Gastroesophageal sphincter (tissue), 3 donors: ENCODE measurements at regions not wholly inside any gene's neighbourhood (a gene's known extent, or its start where the extent isn't known, plus 50 kb on each side); places are given as distances from the start of the nearest gene placed in this dataset.

Experiments used
- CTCF ChIP-seq, 4 experiments: fragments of 200-600 bp in 2 of 4; fragments of 450-650 bp in 2 of 4; sonication (generic) in 1 of 4; IDR thresholded peaks; one replicate each; pipeline ENCODE4 v1.5.1; 2017 to 2019; ENCODE audit warnings: antibody characterized with exemption in 4 of 4, mild to moderate bottlenecking in 2 of 4, moderate library complexity in 2 of 4
- EP300 ChIP-seq: sonication (generic); formaldehyde crosslinking; IDR thresholded peaks from one replicate; pipeline ENCODE4 v1.6.1; 2017; ENCODE audit warnings: antibody characterized with exemption, mild to moderate bottlenecking
- POLR2A ChIP-seq, 2 donors: fragments of 450-650 bp; IDR thresholded peaks; one replicate each; pipeline ENCODE4 v1.6.1; 2017; ENCODE audit warnings: antibody characterized with exemption in 2 of 2, mild to moderate bottlenecking in 2 of 2, moderate library complexity in 1 of 2

- TF ChIP-seq CTCF (IDR thresholded peaks at IDR 0.05) (no peak), EP300 (no peak), POLR2A (IDR thresholded peaks at IDR 0.05) (no peak)
These were observed 1851.5 kb upstream of the NUDT12 start for GRCh38 chr5:105414067-105414466.
